ENCODE measurements at regions not wholly inside any gene's neighbourhood (a gene's known extent, or its start where the extent isn't known, plus 50 kb on each side); places are given as distances from the start of the nearest gene placed in this dataset.
"Not testable (repeated sequence)": the region's sequence is repeated elsewhere in the genome, so short reads cannot be mapped to it uniquely, and the experiment has no call there.

- Histone ChIP-seq H3K4me3 (ENCODE audit: insufficient read length, low read depth) (no peak overlapping the region), H3K9me3 (ENCODE audit: insufficient read depth, low read length) (no peaks in the 10 kb centered on the region), H3K9ac (ENCODE audit: insufficient read length, low read depth) (no peak overlapping the region), H3K36me3 (ENCODE audit: insufficient read depth, insufficient read length, low read length) (no peaks in the 10 kb centered on the region), H3K4me1 (ENCODE audit: insufficient read depth, insufficient read length) (no peaks in the 10 kb centered on the region), H3K27me3 (ENCODE audit: insufficient read depth, insufficient read length) (no peaks in the 10 kb centered on the region)
- DNase-seq (ENCODE audit: low read depth, low spot score): no peak
- TF ChIP-seq ZNF274 (IDR thresholded peaks at IDR 0.05; ENCODE audit: low read depth, low read length): no peak
- TF ChIP-seq SUZ12 (IDR thresholded peaks at IDR 0.05; ENCODE audit: extremely low read depth, insufficient read depth, insufficient read length): no peak
- TF ChIP-seq YY1 (IDR thresholded peaks at IDR 0.05; ENCODE audit: insufficient read depth, insufficient read length): no peak
Measured at GRCh38 chr2:105515581-105516415, 116.9 kb upstream of the FHL2 start.

- H3K4me1 ChIP-seq (ENCODE audit: insufficient read depth, insufficient read length): no peaks in the 10 kb centered on the region
- no peak overlapping the region for H3K4me3 ChIP-seq (ENCODE audit: insufficient read length, low read depth)
- no peaks in the 10 kb centered on the region for H3K9me3 ChIP-seq (ENCODE audit: insufficient read depth, low read length)
- H3K36me3 ChIP-seq (ENCODE audit: insufficient read depth, insufficient read length, low read length): no peaks in the 10 kb centered on the region
- DNase-seq (ENCODE audit: low read depth, low spot score): no peak
- H3K27me3 ChIP-seq (ENCODE audit: insufficient read depth, insufficient read length): no peaks in the 10 kb centered on the region
- H3K9ac ChIP-seq (ENCODE audit: insufficient read length, low read depth): no peak overlapping the region
- TF ChIP-seq YY1 (IDR thresholded peaks at IDR 0.05; ENCODE audit: insufficient read depth, insufficient read length) (no peak), ZNF274 (IDR thresholded peaks at IDR 0.05; ENCODE audit: low read depth, low read length) (no peak), SUZ12 (IDR thresholded peaks at IDR 0.05; ENCODE audit: extremely low read depth, insufficient read depth, insufficient read length) (no peak)
Measured at GRCh38 chr2:105514576-105514975, 115.7 kb upstream of the FHL2 start.

- TF ChIP-seq ZNF274 (IDR thresholded peaks at IDR 0.05; ENCODE audit: low read depth, low read length) (no peak), SUZ12 (IDR thresholded peaks at IDR 0.05; ENCODE audit: extremely low read depth, insufficient read depth, insufficient read length) (no peak), YY1 (IDR thresholded peaks at IDR 0.05; ENCODE audit: insufficient read depth, insufficient read length) (no peak)
- Histone ChIP-seq H3K9me3 (ENCODE audit: insufficient read depth, low read length) (no peaks in the 10 kb centered on the region), H3K27me3 (ENCODE audit: insufficient read depth, insufficient read length) (no peaks in the 10 kb centered on the region), H3K4me1 (ENCODE audit: insufficient read depth, insufficient read length) (no peaks in the 10 kb centered on the region), H3K4me3 (ENCODE audit: insufficient read length, low read depth) (no peak overlapping the region), H3K36me3 (ENCODE audit: insufficient read depth, insufficient read length, low read length) (no peaks in the 10 kb centered on the region), H3K9ac (ENCODE audit: insufficient read length, low read depth) (no peak overlapping the region)
- no peak for DNase-seq (ENCODE audit: low read depth, low spot score)
Measured at GRCh38 chr2:105510761-105511528, 112.1 kb upstream of the FHL2 start.

- no peaks in the 10 kb centered on the region for H3K9me3 ChIP-seq (ENCODE audit: insufficient read depth, low read length)
- H3K27me3 ChIP-seq (ENCODE audit: insufficient read depth, insufficient read length): no peaks in the 10 kb centered on the region
- no peak overlapping the region for H3K4me3 ChIP-seq (ENCODE audit: insufficient read length, low read depth)
- no peak for TF ChIP-seq YY1 (IDR thresholded peaks at IDR 0.05; ENCODE audit: insufficient read depth, insufficient read length)
- no peak for TF ChIP-seq ZNF274 (IDR thresholded peaks at IDR 0.05; ENCODE audit: low read depth, low read length)
- TF ChIP-seq SUZ12 (IDR thresholded peaks at IDR 0.05; ENCODE audit: extremely low read depth, insufficient read depth, insufficient read length): no peak
- no peaks in the 10 kb centered on the region for H3K36me3 ChIP-seq (ENCODE audit: insufficient read depth, insufficient read length, low read length)
- H3K4me1 ChIP-seq (ENCODE audit: insufficient read depth, insufficient read length): no peaks in the 10 kb centered on the region
- DNase-seq (ENCODE audit: low read depth, low spot score): no peak
- H3K9ac ChIP-seq (ENCODE audit: insufficient read length, low read depth): no peak overlapping the region
Measured at GRCh38 chr2:105509269-105510086, 110.6 kb upstream of the FHL2 start.

- not testable (repeated sequence) for H3K4me1 ChIP-seq (ENCODE audit: insufficient read depth, insufficient read length); H3K9me3 ChIP-seq (ENCODE audit: insufficient read depth, low read length); DNase-seq (ENCODE audit: low read depth, low spot score); H3K9ac ChIP-seq (ENCODE audit: insufficient read length, low read depth); H3K27me3 ChIP-seq (ENCODE audit: insufficient read depth, insufficient read length); H3K4me3 ChIP-seq (ENCODE audit: insufficient read length, low read depth); H3K36me3 ChIP-seq (ENCODE audit: insufficient read depth, insufficient read length, low read length)
Measured at GRCh38 chr2:105506860-105507259, 108.0 kb upstream of the FHL2 start.

GRCh38 chr2:105504459-105504858 lies 105.6 kb upstream of the FHL2 start:
- Histone ChIP-seq H3K27me3 (ENCODE audit: insufficient read depth, insufficient read length) (no peaks in the 10 kb centered on the region), H3K4me3 (ENCODE audit: insufficient read length, low read depth) (no peak overlapping the region), H3K9me3 (ENCODE audit: insufficient read depth, low read length) (no peaks in the 10 kb centered on the region), H3K36me3 (ENCODE audit: insufficient read depth, insufficient read length, low read length) (no peaks in the 10 kb centered on the region), H3K4me1 (ENCODE audit: insufficient read depth, insufficient read length) (no peaks in the 10 kb centered on the region), H3K9ac (ENCODE audit: insufficient read length, low read depth) (no peak overlapping the region)
- TF ChIP-seq YY1 (IDR thresholded peaks at IDR 0.05; ENCODE audit: insufficient read depth, insufficient read length) (no peak), SUZ12 (IDR thresholded peaks at IDR 0.05; ENCODE audit: extremely low read depth, insufficient read depth, insufficient read length) (no peak), ZNF274 (IDR thresholded peaks at IDR 0.05; ENCODE audit: low read depth, low read length) (no peak)
- no peak for DNase-seq (ENCODE audit: low read depth, low spot score)

Measured in NT2/D1 (cell line).